Immature natural killer cell (primary cell): ENCODE measurements at regions not wholly inside any gene's neighbourhood (a gene's known extent, or its start where the extent isn't known, plus 50 kb on each side); places are given as distances from the start of the nearest gene placed in this dataset.

Experiments used
- DNase-seq, 3 donors: peaks; one replicate each; pipeline ENCODE4 v3.0.0; 2022; ENCODE audit warnings: mixed read lengths in 1 of 3
- H3K27ac Mint-ChIP-seq, 6 donors: one replicate each; pipeline ENCODE4 v1.8.0; 2020; ENCODE audit warnings: mixed read lengths in 6 of 6, mild to moderate bottlenecking in 5 of 6, inconsistent platforms in 4 of 6, moderate library complexity in 3 of 6
- H3K27me3 Mint-ChIP-seq, 3 donors: one replicate each; pipeline ENCODE4 v1.8.0; 2020 to 2021; ENCODE audit warnings: low read depth in 3 of 3, mild to moderate bottlenecking in 3 of 3, mixed read lengths in 3 of 3, moderate library complexity in 3 of 3, inconsistent platforms in 1 of 3
- H3K36me3 Mint-ChIP-seq, 3 donors: one replicate each; pipeline ENCODE4 v1.8.0; 2020; ENCODE audit warnings: mixed read lengths in 3 of 3, inconsistent platforms in 2 of 3, mild to moderate bottlenecking in 2 of 3
- H3K4me1 Mint-ChIP-seq, 2 donors: one replicate each; pipeline ENCODE4 v1.8.0; 2020; ENCODE audit warnings: inconsistent platforms in 2 of 2, mild to moderate bottlenecking in 2 of 2, mixed read lengths in 2 of 2, moderate library complexity in 1 of 2
- H3K4me3 Mint-ChIP-seq, 5 donors: one replicate each; pipeline ENCODE4 v1.8.0; 2020; ENCODE audit warnings: mild to moderate bottlenecking in 5 of 5, mixed read lengths in 5 of 5, inconsistent platforms in 3 of 5, moderate library complexity in 3 of 5
- H3K9me3 Mint-ChIP-seq, 6 donors: one replicate each; pipeline ENCODE4 v1.8.0; 2020; ENCODE audit warnings: mild to moderate bottlenecking in 6 of 6, mixed read lengths in 6 of 6, inconsistent platforms in 4 of 6, moderate library complexity in 3 of 6

GRCh38 chr5:4345850-4346249 lies 750.2 kb downstream of the IRX1 start:
- Mint-ChIP-seq H3K27ac (no peak overlapping the region), H3K36me3 (peaks cover 0 to 4% (median 0%) of the 10 kb centered on the region in 3 donors), H3K9me3 (peaks cover 0 to 27% (median 3%) of the 10 kb centered on the region in 6 donors), H3K4me1 (no peaks in the 10 kb centered on the region), H3K27me3 (peaks cover 0 to 5% (median 2%) of the 10 kb centered on the region in 3 donors), H3K4me3 (no peak overlapping the region)
- DNase-seq: no peak

DNA sequence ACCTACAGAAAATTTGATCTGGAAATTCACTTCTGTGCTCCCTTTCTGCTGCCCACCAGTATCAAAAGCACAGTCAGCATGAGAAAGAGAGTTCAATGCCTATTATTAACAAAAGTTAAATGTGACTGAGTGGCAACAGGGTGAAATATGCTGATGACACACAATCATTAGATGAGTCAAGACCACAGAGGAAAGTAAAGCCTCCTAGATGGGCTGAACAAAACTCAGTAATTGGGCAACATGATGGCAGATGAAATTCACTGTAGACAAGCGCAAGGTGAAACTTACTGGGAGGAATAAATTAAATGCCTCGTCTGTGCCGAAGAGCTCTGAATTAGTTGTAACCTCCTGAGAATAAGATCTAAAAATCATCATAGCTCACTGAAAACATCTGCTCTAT lies 752.8 kb downstream of the IRX1 start:
- Mint-ChIP-seq H3K36me3 (peaks cover 0 to 4% (median 0%) of the 10 kb centered on the region in 3 donors), H3K27ac (no peak overlapping the region), H3K9me3 (peaks cover 0 to 33% (median 4%) of the 10 kb centered on the region in 6 donors), H3K27me3 (peaks cover 0 to 5% (median 2%) of the 10 kb centered on the region in 3 donors), H3K4me1 (no peaks in the 10 kb centered on the region), H3K4me3 (no peak overlapping the region)
- DNase-seq: no peak

GRCh38 chr5:4348919-4349318 lies 753.3 kb downstream of the IRX1 start:
- Mint-ChIP-seq H3K27me3 (peaks cover 0 to 5% (median 2%) of the 10 kb centered on the region in 3 donors), H3K4me1 (no peaks in the 10 kb centered on the region), H3K36me3 (peaks cover 0 to 4% (median 0%) of the 10 kb centered on the region in 3 donors), H3K4me3 (no peak overlapping the region), H3K27ac (no peak overlapping the region), H3K9me3 (peaks cover 0 to 30% (median 4%) of the 10 kb centered on the region in 6 donors)
- DNase-seq: no peak

GRCh38 chr5:4356201-4356600 lies 760.6 kb downstream of the IRX1 start:
- peaks cover 2 to 3% (median 2%) of the 10 kb centered on the region in 3 donors for H3K27me3 Mint-ChIP-seq
- H3K9me3 Mint-ChIP-seq: peaks cover 0 to 22% (median 10%) of the 10 kb centered on the region in 6 donors
- no peaks in the 10 kb centered on the region for H3K4me1 Mint-ChIP-seq
- no peak for DNase-seq
- no peak overlapping the region for H3K27ac Mint-ChIP-seq
- H3K4me3 Mint-ChIP-seq: no peak overlapping the region
- H3K36me3 Mint-ChIP-seq: no peaks in the 10 kb centered on the region

DNA sequence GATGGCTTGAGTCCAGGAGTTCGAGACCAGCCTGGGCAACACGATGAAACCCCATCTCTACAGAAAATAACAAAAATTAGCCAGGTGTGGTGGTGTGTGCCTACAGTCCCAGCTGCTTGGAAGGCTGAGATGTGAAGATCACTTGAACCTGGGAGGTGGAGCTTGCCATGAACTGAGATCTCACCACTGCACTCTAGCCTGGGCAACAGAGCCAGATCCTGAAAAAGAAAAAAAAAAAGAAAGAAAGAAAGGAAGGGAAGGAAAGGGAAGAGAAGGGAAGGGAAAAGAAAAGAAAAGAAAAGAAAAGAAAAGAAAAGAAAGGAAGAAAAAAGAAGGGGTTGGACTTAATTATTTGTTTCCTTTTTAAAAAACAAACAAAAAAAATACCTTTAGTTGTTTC lies 764.2 kb downstream of the IRX1 start:
- Mint-ChIP-seq H3K4me1 (no peaks in the 10 kb centered on the region), H3K36me3 (no peaks in the 10 kb centered on the region), H3K9me3 (peaks cover 0 to 14% (median 8%) of the 10 kb centered on the region in 6 donors), H3K27me3 (peaks cover 2 to 3% (median 2%) of the 10 kb centered on the region in 3 donors), H3K4me3 (no peak overlapping the region), H3K27ac (no peak overlapping the region)
- no peak for DNase-seq

DNA sequence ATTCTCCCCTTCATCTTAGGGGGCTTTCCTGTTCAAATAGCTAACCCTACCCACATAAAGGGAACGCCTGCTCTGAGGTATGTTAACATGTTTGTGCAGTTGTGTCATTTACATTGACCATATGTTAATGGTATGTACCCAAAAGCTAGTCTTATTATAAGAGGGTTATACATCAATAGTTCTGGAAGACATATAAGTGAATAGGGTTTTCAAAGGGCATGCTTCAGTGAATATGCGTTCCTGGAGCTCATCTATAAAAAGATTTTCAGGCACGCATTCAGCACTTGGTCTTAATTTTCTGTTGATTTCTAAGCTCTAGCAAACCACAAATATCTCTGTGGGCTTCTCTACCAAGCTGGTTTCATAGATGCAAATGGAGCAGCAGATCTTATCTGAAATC lies 766.1 kb downstream of the IRX1 start:
- Mint-ChIP-seq H3K27ac (no peak overlapping the region), H3K4me1 (no peaks in the 10 kb centered on the region), H3K27me3 (peaks cover 2 to 5% (median 2%) of the 10 kb centered on the region in 3 donors), H3K4me3 (no peak overlapping the region), H3K36me3 (no peaks in the 10 kb centered on the region), H3K9me3 (peaks cover 0 to 17% (median 4%) of the 10 kb centered on the region in 6 donors)
- DNase-seq: no peak

DNA sequence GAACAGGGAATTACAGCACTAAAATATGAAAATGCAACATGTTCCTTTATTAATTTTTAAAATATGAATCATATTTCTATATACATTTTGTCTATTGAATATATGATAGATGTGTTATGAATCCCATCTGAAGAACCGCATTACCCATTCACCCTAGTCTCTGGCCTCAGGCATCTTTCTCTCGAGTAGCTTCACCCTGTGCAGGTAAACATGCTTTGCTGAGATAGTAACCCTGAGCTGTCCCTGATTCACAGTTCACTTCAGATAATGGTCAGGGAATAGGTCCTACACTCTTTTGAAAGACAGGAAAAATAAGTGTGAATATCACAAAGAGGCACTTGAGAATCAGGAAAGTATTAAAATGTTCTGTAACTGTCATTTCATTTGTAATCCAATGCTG lies 766.8 kb downstream of the IRX1 start:
- Mint-ChIP-seq H3K27ac (no peak overlapping the region), H3K9me3 (peaks cover 0 to 22% (median 4%) of the 10 kb centered on the region in 6 donors), H3K36me3 (no peaks in the 10 kb centered on the region), H3K4me3 (no peak overlapping the region), H3K4me1 (no peaks in the 10 kb centered on the region), H3K27me3 (peaks cover 0 to 5% (median 2%) of the 10 kb centered on the region in 3 donors)
- DNase-seq: no peak

DNA sequence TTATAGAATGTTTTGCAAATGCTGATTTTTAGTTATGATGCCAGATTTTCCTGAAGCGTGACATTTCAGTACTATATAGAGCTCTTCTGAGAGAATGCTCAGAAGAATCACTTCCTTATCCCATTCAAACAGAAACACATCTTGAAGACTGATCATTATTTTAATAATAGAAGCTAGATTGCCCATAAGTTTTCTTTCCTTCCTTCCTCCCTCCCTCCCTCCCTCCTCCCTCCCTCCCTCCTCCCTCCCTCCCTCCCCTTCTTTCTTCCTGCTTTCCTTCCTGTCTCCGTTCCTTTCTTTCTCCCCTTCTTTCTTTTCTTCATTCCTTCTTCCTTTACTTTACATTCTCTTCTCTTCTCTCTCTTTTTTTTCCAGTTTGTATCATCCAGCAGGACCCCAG lies 767.4 kb downstream of the IRX1 start:
- peaks cover 0 to 22% (median 4%) of the 10 kb centered on the region in 6 donors for H3K9me3 Mint-ChIP-seq
- H3K27me3 Mint-ChIP-seq: peaks cover 0 to 5% (median 2%) of the 10 kb centered on the region in 3 donors
- no peak overlapping the region for H3K27ac Mint-ChIP-seq
- DNase-seq: no peak
- H3K36me3 Mint-ChIP-seq: no peaks in the 10 kb centered on the region
- H3K4me3 Mint-ChIP-seq: no peak overlapping the region
- H3K4me1 Mint-ChIP-seq: no peaks in the 10 kb centered on the region

DNA sequence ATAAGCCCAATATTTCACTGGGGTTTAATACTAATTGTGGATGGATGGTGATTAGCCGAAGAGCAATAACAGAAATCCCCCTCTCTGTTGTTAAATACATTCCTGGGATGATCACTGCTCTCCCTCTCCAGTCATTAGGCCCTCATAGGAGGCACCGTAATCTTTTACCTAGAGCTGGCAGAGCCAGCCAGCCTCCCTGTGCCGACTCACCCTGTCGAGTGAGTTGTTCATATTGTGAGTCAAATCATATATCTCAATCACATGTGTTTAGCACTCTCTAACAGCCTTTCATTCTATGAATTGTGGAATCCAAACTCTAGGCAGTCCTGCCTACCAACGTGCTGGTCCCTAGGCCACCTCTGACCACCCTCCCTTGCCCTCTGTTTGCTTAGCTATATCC lies 771.0 kb downstream of the IRX1 start:
- no peak for DNase-seq
- Mint-ChIP-seq H3K9me3 (peaks cover 0 to 28% (median 0%) of the 10 kb centered on the region in 6 donors), H3K27me3 (peaks cover 0 to 3% (median 3%) of the 10 kb centered on the region in 3 donors), H3K4me3 (no peak overlapping the region), H3K4me1 (no peaks in the 10 kb centered on the region), H3K27ac (no peak overlapping the region), H3K36me3 (no peaks in the 10 kb centered on the region)

DNA sequence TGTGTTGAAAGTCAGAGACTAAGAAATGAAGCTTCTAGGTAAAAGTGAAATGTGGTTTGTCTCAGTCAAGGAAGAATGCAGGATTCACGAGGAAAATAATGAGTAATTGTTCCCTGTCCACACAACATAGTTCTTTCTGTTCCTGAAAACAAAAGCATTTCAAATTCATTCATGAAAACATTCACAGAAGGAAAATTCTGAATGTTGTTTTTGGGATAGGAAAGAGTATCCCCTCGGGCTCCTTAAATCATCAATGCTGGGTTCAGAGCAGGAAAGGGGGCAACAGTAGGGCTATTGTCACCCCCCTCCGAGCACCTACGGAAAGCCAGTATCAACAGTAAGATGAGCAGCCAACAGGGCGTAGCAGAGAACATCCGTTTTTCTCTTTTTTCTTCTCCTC lies 769.9 kb upstream of the ADAMTS16 start:
- Mint-ChIP-seq H3K27me3 (peaks cover 0 to 5% (median 3%) of the 10 kb centered on the region in 3 donors), H3K27ac (no peak overlapping the region), H3K9me3 (peaks cover 0 to 22% (median 0%) of the 10 kb centered on the region in 6 donors), H3K4me3 (no peak overlapping the region), H3K4me1 (no peaks in the 10 kb centered on the region), H3K36me3 (no peaks in the 10 kb centered on the region)
- DNase-seq: no peak

DNA sequence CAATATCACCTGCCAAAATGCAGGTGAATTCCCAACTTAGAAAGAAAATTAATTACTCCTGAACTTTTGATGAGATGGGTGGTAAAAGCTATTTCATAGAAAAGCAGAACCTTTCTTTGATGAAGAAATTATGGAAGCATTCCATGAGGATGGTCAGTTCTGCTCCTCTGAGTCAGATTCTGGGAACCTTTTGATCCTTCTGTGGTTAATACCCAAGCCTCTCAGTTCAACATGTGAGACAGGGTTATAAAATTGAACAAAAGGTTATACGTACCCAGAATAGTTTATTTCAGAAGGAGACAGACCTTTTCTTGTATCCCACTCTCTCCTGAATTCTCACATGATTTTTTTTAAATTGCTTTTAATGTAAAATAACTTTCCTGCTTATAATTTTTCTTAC lies 767.6 kb upstream of the ADAMTS16 start:
- Mint-ChIP-seq H3K9me3 (peaks cover 0 to 26% (median 0%) of the 10 kb centered on the region in 6 donors), H3K4me1 (no peaks in the 10 kb centered on the region), H3K4me3 (no peak overlapping the region), H3K27me3 (peaks cover 0 to 5% (median 3%) of the 10 kb centered on the region in 3 donors), H3K36me3 (no peaks in the 10 kb centered on the region), H3K27ac (no peak overlapping the region)
- DNase-seq: no peak

DNA sequence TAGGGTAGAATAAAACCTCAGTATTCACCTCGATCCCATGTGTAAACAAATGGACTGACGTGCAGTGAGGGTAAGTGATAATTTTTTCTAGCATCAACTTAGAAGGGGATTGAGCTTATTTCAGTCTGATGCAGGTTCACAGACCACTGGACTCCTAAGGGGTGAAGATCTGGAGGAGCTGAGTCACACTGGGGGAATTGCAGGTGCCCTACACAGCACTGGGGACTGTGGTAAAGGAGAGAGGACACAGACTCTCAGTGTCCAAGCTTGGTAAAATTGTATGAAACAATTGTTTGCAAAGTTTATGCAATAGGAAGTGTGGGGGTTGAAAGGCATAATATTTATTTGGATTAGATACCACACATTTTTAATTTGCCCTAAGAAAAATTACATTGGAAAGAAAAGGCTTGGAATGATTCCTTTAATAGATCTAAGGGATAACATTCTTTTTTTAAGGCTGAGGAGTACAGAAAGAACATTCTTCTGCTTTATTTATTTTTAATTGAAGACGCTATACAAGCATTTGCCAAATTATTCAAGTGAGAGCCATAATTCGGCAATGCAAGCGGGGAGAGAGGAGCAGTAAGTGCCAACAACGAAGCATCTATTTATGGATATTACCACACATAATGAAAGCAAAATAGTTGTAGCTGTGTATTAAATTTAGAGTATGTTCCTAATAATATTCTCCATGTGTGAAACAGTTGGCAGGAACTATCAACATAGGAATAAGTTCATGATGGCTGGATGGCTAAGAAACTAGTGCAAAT lies 766.9 kb upstream of the ADAMTS16 start:
- no peaks in the 10 kb centered on the region for H3K4me1 Mint-ChIP-seq
- no peak overlapping the region for H3K4me3 Mint-ChIP-seq
- peaks cover 0 to 5% (median 3%) of the 10 kb centered on the region in 3 donors for H3K27me3 Mint-ChIP-seq
- H3K36me3 Mint-ChIP-seq: peaks cover 0 to 5% (median 0%) of the 10 kb centered on the region in 3 donors
- H3K27ac Mint-ChIP-seq: no peak overlapping the region
- H3K9me3 Mint-ChIP-seq: peaks cover 0 to 31% (median under 1%) of the 10 kb centered on the region in 6 donors
- no peak for DNase-seq

DNA sequence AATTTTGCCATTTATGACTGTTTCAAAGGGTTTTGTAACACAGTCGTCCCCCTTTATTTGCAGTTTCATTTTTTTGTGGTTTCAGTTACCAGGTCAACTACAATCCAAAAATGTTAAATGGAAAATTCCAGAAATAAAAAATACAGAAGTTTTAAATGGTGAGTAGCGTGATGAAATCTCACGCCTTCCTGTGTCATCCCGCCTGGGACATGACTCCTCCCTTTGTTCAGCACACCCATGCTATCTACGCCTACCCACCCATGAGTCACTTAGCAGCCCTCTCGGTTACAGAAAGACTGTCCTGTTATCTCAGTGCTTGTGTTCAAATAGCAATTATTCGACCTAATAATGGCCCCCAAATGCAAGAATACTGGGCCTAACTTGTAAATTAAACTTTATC lies 765.3 kb upstream of the ADAMTS16 start:
- H3K4me3 Mint-ChIP-seq: no peak overlapping the region
- peaks cover 0 to 6% (median 0%) of the 10 kb centered on the region in 3 donors for H3K36me3 Mint-ChIP-seq
- H3K27me3 Mint-ChIP-seq: peaks cover 0 to 7% (median 3%) of the 10 kb centered on the region in 3 donors
- DNase-seq: no peak
- peaks cover 0 to 24% (median 3%) of the 10 kb centered on the region in 6 donors for H3K9me3 Mint-ChIP-seq
- no peak overlapping the region for H3K27ac Mint-ChIP-seq
- no peaks in the 10 kb centered on the region for H3K4me1 Mint-ChIP-seq

DNA sequence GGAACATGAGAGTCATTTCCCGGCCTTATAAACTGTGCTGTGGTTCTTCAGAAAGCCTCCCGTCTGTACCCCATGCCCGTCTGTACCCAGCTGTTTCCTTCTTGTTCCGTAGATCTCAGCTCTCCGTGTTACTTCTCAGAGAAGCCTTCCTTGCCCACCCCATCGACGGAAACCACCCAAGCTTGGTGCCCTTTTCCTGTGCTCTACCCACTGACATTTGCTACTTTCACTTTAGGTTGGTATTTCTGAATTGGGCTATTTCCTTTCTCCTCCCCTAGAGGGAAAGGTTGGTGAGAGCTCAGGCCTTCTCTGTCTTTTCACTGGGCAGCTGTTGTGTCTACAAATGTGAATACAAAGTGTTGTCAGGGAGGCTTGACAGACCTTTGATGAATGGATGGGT lies 764.5 kb upstream of the ADAMTS16 start:
- H3K36me3 Mint-ChIP-seq: peaks cover 0 to 6% (median 0%) of the 10 kb centered on the region in 3 donors
- DNase-seq: no peak
- H3K27me3 Mint-ChIP-seq: peaks cover 0 to 7% (median 3%) of the 10 kb centered on the region in 3 donors
- H3K9me3 Mint-ChIP-seq: peaks cover 0 to 24% (median 3%) of the 10 kb centered on the region in 6 donors
- no peak overlapping the region for H3K4me3 Mint-ChIP-seq
- no peak overlapping the region for H3K27ac Mint-ChIP-seq
- H3K4me1 Mint-ChIP-seq: no peaks in the 10 kb centered on the region
